HG03354 (cell line): ENCODE measurements at regions not wholly inside any gene's neighbourhood (a gene's known extent, or its start where the extent isn't known, plus 50 kb on each side); places are given as distances from the start of the nearest gene placed in this dataset.
"Not testable (repeated sequence)": the region's sequence is repeated elsewhere in the genome, so short reads cannot be mapped to it uniquely, and the experiment has no call there.

Experiments used
- ATAC-seq: cut with Tn5 transposase; IDR thresholded peaks from one replicate; pipeline ENCODE4 v1.9.1; 2021; ENCODE audit warnings: mild to moderate bottlenecking; ENCODE audit not compliant: unreplicated experiment, poor library complexity, severe bottlenecking

DNA sequence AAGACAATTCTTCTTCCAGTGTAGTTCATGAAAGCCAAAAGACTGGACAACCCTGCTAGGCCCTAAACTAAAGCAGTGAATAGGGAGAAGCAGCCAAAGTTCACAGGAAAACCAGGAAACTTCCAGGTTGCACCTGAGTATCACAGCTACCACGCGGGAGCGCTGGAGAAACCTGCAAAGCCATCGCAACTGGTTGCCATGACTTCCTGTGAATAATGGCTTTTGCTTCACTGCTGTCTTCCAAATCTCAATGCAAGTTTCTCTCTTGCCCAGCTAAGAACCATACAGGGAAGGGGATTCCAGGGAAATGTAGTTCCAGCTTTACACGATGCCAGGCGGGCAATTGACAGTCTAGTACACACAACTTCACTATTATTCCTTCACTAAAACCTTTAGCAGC lies 114.1 kb downstream of the GXYLT1 start:
- ATAC-seq: no peak

DNA sequence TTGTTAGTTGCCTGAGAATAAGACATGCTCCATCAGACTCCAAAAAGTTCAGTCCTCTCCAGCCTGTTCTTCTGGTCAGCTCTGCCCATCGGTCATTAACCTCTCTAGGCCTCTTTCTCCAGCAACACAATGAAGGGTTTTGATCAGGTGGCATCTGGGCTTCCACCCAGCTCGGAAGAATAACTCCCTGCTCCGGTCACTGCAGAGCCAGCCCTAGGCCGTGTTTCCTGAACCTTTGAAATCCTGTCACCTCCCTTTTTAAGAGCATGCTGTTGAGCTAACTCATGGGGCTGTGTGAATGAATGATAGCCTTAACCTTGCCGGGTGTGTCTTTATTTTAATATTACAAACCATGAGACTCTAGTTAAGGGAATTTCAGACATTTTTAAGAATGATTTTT lies 117.1 kb downstream of the GXYLT1 start:
- no peak for ATAC-seq

DNA sequence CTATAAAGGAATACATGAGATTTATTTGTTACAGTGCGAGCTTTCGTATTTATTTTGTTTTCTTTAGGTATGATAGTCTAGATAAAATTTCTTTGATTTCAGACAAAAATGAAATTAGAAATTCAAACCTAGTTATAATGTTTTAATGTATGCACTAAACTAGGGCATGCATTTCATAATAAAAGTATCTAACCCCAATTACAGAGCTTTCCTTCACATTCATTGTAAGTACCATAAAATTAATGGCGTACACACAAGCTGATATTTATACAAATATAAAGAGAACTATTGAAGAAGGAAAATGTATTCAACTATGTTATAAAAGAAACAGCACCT lies 120.2 kb downstream of the GXYLT1 start:
- no peak for ATAC-seq

DNA sequence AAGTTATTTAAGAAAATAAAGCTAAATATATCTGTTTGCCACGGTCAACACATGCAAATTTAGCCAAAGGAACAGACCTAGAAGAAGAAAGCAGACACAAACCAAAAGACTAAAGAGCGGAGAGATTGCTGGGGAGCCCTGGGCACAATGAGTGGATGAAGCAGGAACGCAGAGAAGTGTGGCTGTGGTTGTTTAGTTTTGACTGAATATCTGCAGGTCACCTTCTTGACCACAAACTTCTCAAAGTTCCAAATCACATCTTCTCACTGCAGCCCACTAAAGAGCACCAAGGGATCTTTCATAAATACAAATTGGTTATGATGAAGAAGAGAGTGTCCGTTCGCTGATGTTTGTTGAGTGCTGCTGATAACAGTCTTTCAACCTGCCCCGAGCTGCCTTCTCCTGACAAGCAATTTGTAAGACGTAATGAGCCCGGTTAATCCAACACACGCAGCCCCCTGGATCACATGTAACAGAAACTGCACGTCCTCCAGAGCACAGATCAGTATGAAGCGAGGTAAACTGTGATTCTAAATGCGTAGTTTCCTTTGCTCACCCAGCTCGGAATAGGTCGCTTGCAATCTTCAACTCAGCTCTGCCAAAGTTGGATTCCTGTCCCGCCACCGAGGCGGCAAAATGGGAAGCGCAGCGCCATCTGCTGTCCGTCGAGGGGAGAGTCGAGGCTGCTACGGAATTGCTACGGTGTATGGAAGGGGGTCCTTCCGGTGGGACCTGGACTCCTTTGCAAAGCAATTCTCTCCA lies 120.8 kb downstream of the GXYLT1 start:
- peak; percentile 94 for ATAC-seq

DNA sequence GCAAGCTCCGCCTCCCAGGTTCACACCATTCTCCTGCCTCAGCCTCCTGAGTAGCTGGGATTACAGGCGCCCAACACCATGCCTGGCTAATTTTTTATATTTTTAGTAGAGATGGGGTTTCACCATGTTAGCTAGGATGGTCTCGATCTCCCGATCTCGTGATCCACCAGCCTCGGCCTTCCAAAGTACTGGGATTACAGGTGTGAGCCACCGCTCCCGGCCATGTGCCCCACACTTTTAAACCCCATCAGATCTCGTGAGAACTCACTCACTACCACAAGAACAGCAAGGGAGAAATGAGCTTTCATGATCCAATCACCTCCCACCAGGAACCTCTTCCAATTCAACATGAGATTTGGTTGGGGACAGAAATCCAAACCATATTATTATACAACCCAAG lies 122.7 kb downstream of the GXYLT1 start:
- not testable (repeated sequence) for ATAC-seq

DNA sequence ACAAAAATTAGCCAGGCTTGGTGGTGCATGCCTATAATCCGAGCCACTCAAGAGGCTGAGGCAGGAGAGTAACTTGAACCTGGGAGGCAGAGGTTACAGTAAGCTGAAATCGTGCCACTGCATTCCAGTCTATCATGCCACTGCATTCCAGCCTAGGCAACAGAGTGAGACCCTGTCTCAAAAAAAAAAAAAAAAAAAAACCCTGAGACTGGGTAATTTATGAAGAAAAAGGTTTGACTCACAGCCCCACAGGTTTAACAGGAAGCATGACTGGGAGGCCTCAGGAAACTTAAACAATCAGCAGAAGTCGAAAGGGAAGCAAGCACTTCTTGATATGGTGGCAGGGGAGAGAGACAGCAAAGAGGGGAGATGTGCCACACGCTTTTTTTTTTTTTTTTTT lies 123.2 kb downstream of the GXYLT1 start:
- ATAC-seq: no peak

DNA sequence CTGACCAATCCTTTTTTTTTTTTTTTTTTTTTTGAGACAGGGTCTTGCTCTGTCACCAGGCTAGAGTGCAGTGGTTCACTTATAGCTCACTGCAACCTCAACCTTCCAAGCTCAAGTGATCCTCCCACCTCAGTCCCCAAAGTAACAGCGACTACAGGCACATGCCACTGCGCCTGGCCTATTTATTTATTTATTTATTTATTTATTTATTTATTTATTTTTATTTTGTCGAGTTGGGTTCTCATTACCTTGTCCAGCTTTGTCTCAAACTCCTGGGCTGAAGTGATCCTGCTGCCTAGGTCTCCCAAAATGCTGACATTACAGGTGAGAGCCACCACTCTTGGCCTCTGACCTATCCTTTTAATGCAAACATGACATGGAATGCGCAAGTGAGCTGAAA lies 124.4 kb downstream of the GXYLT1 start:
- ATAC-seq: no peak

DNA sequence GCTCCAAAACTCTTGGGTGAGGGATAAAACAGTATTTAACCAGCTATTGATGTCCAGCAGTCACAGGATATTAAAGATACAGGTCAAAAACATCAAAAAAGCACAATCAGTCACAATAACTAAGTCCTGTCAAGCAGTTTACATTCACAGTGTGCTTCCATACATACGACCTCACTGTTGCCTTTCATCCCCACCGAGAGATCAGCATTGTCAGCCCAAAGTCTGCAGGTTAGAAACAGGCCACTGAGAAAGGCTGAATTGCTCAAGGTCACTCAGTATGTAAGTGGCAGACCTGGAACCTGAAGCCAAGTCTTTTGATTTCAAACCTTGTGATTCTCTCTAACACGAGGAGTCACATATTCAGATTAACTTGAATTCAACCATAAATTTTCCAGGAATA lies 124.9 kb downstream of the GXYLT1 start:
- ATAC-seq: no peak

DNA sequence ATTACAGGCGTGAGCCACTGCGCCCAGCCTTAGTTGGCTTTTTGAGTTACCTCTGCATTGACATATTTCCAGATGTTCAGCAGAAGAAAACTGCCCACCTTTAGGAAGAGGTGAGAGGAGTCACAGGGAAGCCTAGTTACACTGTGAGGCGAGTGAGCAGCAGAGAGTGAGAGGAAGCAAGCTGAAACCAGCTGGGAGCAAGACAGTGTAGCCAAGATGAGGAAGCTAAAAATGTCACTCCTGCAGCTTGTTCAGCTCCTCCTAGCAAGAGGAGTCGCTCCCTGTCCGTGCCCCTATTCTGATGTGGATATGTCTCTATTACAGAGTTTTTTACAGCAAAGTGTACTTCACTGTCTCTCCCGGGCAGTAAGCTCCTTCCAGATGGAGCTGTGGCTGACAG lies 127.6 kb downstream of the GXYLT1 start:
- ATAC-seq: no peak

DNA sequence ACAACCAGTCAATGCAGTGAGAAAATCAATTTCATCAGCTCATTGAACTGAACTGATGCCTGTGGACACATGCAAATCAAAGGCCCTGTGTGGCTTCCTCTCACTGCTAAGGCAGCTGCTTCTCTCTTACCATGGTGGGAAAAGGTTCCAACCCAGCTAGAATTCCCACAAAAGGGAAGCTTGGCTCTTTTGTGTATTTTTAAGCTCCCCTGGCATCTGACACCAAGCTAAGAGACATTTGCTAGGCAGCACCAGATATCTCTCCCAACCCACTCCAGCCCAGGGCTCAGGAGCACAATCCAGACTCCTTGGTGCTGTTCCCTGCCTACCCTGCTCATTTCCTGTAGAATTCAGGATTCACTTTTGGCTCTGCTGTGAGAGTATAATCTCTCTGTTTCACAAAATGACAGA lies 129.6 kb downstream of the GXYLT1 start:
- no peak for ATAC-seq

DNA sequence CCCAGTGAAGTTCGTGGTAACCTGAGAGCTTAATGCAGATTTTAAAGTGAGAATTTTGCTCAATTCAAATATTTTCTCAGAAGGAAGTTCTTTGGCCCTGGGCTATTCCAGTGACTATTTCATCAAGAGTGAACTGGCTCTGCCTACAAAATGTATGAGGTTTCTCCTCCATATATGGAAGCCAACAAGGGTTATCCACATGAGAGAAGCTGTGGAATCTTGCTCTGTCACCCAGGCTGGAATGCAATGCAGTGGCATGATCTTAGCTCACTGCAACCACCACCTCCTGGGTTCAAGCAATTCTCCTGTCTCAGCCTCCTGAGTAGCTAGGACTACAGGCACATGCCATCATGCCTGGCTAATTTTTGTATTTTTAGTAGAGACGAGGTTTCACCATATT lies 132.2 kb downstream of the GXYLT1 start:
- ATAC-seq: not testable (repeated sequence)

DNA sequence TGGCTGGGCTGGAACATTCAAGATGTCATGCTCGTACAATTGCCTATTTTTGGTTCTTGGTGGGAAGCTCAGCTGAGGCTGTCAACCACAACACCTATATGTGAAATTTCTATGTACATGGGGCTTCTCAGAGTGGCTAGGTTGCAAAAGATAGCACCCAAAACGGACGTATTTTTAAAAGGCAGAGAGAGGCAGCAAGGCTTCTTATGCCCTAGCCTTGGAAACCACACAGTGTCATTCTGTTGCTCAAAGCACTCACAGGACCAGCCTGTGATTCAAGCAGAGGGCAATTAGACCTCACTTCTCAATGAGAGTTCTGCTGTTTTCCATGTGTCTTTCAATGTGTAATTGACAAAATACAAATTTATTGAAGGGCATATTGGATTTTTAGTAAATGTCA lies 134.0 kb downstream of the GXYLT1 start:
- no peak for ATAC-seq

DNA sequence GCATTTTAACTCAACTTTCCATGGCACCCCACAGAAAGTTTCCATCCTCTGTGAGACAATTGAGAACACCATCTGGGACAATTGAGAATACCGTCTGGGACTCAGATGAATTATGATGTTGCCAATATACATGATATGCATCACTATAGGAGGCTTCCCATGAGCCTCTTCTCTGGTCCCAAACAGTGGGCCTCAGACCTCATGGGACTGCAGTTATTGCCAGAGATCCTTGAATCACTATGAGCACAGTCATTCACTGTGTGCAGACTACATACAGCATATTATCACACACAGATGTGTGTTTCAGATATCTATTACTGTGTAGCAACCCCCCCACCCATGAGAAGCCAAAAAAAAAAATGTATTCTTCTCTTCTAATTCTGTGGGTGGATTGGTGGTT lies 134.4 kb downstream of the GXYLT1 start:
- no peak for ATAC-seq

DNA sequence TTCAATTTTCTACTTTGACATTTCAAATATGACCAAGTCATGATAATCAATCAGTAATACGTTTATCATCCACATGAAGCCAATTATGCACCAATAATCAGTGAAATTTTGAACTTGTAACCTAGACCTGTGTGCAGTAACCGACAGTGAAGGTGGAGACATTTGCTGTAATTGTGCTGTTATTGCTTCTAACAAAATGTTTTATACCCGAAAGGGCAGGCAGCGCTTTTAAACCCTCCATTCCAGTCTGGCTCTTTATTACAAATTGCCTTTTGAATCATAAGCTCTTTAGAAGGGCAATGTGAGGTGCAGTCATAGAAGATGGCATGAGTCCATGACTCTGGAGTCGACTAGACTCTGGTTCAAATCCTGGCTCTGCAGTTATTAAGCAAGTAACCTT lies 135.7 kb downstream of the GXYLT1 start:
- no peak for ATAC-seq

DNA sequence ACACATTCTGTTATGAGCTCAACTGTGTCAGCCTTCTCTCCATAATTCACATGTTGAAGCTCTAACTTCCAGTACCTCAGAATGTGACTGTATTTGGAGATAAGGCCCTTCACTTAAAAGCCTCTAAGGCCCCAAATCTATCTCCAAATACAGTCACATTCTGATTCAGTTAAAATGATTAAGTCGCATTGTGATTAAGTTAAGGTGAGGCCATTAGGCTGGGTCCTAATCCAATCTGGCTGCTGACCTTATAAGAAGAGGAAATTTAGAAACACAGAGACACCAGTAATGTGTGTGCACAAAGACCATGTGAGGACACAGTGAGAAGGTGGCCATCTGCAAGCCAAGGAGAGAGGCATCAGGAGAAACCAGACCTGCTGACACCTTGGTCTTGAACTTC lies 141.6 kb downstream of the GXYLT1 start:
- ATAC-seq: no peak

DNA sequence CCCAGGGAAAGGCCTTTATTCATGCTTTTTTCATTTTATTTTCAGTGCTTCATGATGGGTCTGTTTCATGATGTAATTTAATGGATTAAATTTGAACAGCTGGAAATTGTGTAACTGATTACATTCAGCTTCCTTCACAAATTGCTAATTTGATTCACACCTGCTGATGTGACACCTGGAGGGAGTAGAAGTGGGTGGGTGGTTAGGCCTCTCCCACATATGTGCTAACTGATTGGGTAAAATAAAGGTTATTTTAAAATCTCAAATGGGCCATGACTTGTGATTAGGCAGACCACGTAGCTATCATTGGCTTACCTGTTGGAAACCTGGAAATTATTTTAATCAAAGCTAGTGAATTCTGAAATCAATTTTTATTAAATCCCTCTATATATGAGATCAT lies 142.1 kb downstream of the GXYLT1 start:
- no peak for ATAC-seq

DNA sequence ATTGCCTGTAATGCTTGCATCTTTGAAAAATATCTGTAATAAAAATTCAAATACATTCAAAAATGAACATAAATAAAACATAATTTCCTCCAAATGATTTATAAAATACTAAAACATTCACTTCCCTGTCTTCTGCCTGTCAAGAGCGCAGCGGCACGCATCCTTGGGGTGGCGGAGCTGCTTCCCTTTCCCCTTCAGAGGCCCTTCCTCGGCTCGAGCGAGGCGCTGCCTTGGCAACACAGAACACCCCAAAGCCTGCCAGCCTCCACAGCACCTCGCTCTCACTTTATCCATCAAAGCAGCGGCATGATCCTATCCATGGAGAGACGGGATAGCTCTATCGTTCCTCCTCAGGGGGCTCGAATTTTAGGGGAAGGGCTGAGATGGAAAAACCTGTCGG lies 146.2 kb downstream of the GXYLT1 start:
- ATAC-seq: no peak

DNA sequence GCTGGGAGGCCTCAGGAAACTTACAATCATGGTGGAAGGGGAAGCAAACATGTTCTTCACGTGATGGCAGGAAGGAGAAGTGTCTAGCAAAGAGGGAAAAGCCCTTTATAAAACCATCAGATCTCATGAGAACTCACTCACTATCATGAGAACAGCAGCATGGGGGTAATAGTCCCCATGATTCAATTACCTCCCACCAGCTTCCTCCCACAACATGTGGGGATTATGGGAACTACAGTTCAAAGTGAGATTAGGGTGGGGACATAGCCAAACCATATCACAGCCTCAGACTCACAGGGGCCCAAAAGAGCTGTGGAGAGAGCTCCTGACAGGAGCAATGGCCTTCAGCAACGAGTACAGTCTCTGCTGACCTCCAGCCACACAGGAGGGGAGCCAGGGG lies 151.4 kb downstream of the GXYLT1 start:
- no peak for ATAC-seq

DNA sequence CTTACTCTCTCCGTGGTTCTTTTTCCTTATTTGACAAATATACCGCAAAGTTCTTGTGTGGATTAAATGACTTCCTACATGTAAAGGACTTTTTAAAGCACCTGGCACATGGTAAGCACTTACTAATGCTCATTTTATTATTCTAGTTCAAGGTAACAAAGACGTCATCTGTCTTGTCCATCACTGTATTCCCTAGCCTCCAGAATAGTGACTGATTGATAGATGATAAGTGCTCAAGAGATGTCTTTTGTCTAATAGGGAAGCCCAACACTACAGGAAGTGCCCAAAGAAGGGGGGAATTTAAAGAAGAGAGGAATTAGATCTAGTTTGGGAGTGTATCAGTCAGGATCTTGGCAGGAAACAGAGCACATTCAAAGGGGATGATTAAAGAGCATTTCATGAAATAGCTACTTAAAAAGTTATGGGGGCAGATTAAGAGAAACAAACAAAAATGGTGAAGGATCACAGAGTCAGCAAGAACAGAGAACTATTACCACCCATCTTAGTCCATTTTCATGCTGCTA lies 151.9 kb downstream of the GXYLT1 start:
- no peak for ATAC-seq

DNA sequence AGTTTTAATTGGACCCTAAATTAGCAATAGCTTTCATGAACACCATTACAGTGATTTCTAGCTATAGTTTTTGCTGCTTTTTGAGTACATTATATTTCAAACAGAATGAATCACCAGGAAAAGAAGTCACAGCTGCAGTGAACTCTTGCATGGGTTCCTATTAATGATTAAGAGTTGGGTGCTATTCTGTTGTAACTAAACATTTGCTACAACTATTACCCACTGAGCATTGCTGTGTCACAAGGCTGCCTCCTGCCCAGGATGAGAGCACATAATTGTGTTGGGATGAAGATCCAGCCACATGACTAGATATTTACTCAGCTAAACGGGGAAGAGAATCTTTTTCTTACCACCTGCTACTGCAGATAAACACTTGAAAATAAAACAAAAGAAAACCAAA lies 152.7 kb downstream of the GXYLT1 start:
- peak; percentile 61 for ATAC-seq

DNA sequence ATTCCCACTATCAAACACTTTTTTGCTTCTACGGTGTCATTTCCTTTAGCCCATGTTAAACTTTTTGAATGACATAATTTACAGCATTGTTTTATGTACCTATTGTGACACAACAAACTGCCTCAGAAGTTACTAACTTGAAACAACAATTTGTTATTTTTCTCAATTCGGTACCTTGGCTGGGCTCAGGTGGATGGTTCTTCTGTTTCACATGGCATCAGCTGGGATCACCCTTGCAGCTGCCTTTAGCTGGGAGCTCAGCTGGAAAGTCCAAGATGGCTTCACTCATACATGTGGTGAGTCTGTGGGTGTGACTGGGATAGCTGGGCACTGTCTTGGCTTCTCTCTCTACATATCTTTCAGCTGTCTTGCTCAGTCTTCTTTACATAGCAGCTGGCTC lies 156.0 kb downstream of the GXYLT1 start:
- ATAC-seq: no peak

DNA sequence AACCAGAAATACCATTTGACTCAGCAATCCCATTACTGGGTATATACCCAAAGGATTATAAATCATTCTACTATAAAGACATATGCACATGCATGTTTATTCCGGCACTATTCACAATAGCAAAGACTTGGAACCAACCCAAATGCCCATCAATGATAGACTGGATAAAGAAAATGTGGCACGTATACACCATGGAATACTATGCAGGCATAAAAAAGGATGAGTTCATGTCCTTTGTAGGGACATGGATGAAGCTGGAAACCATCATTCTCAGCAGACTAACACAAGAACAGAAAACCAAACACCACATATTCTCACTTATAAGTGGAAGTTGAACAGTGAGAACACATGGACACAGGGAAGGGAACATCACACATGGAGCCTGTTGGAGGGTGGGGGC lies 158.2 kb downstream of the GXYLT1 start:
- not testable (repeated sequence) for ATAC-seq
